Type B pancreatic cell (in vitro differentiated cells): ENCODE measurements at regions not wholly inside any gene's neighbourhood (a gene's known extent, or its start where the extent isn't known, plus 50 kb on each side); places are given as distances from the start of the nearest gene placed in this dataset.
A peak's percentile ranks its signal among the peaks of the same experiment; 100 is the strongest.
"Not testable (repeated sequence)": the region's sequence is repeated elsewhere in the genome, so short reads cannot be mapped to it uniquely, and the experiment has no call there.

Source experiments
- DNase-seq: peaks from one replicate; pipeline ENCODE4 v3.0.0; 2021; ENCODE audit warnings: mixed read lengths; ENCODE audit not compliant: unreplicated experiment; ENCODE audit errors: extremely low spot score
- H3K27ac Mint-ChIP-seq: 2 replicates; pipeline ENCODE4 v1.8.0; 2021; ENCODE audit warnings: mild to moderate bottlenecking, mixed read lengths
- H3K27me3 Mint-ChIP-seq: 2 replicates; pipeline ENCODE4 v1.8.0; 2021; ENCODE audit warnings: mixed read lengths
- H3K36me3 Mint-ChIP-seq: 2 replicates; pipeline ENCODE4 v1.8.0; 2021; ENCODE audit warnings: mixed read lengths
- H3K4me1 Mint-ChIP-seq: one replicate; pipeline ENCODE4 v1.8.0; 2021; ENCODE audit warnings: mixed read lengths; ENCODE audit not compliant: unreplicated experiment
- H3K4me3 Mint-ChIP-seq: 2 replicates; pipeline ENCODE4 v1.8.0; 2021; ENCODE audit warnings: mild to moderate bottlenecking, mixed read lengths
- H3K9me3 Mint-ChIP-seq: 2 replicates; pipeline ENCODE4 v1.8.0; 2021; ENCODE audit warnings: mixed read lengths
- CTCF ChIP-seq: fragments of 200-600 bp; sonication (generic); conservative IDR thresholded peaks from 2 replicates; pipeline ENCODE4 v1.5.0; 2021; ENCODE audit warnings: antibody characterized with exemption, mild to moderate bottlenecking

- H3K36me3 Mint-ChIP-seq, result no peaks in the 10 kb centered on the region
- H3K27me3 Mint-ChIP-seq, result no peaks in the 10 kb centered on the region
- no peaks in the 10 kb centered on the region for H3K9me3 Mint-ChIP-seq
- peak; percentile 91 for DNase-seq
- peak overlapping the region; percentile 97 for H3K27ac Mint-ChIP-seq
- peak; percentile 92 for TF ChIP-seq CTCF
- H3K4me3 Mint-ChIP-seq, result peak overlapping the region; percentile 98
- peaks cover 21% of the 10 kb centered on the region for H3K4me1 Mint-ChIP-seq
Observed at GRCh38 chr13:21297914-21298831, 121.7 kb downstream of the MRPL57 start.

DNA sequence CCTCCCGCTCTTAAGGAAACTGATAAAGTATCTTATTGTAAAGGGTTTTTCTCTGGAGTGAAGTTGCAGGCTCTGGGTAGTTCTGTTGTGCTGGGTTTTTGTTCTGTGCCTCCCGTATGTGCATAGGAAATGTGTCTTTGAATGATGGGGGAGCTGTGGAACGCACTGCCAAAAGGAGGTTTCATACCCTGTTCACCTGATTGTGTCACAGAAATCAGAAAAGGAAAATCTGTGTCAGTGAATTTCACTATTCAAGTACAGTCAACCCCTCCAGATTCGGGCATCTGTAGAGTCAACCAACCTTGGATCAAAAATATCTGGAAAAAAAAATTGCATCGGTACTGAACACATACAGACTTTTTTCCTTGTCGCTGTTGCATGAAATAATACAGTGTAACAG lies 127.8 kb downstream of the MRPL57 start:
- H3K9me3 Mint-ChIP-seq, result no peaks in the 10 kb centered on the region
- peaks cover 10% of the 10 kb centered on the region for H3K4me1 Mint-ChIP-seq
- no peaks in the 10 kb centered on the region for H3K27me3 Mint-ChIP-seq
- no peak overlapping the region for H3K4me3 Mint-ChIP-seq
- DNase-seq, result no peak
- TF ChIP-seq CTCF, result no peak
- H3K27ac Mint-ChIP-seq, result no peak overlapping the region
- no peaks in the 10 kb centered on the region for H3K36me3 Mint-ChIP-seq

- H3K27ac Mint-ChIP-seq, H3K9me3 Mint-ChIP-seq, H3K4me1 Mint-ChIP-seq, H3K4me3 Mint-ChIP-seq, H3K36me3 Mint-ChIP-seq, DNase-seq, H3K27me3 Mint-ChIP-seq: not testable (repeated sequence)
Observed at GRCh38 chr13:21306300-21307073, 130.0 kb downstream of the MRPL57 start.

- H3K27ac Mint-ChIP-seq, DNase-seq, H3K4me3 Mint-ChIP-seq, H3K9me3 Mint-ChIP-seq, H3K36me3 Mint-ChIP-seq, H3K4me1 Mint-ChIP-seq, H3K27me3 Mint-ChIP-seq: not testable (repeated sequence)
Observed at GRCh38 chr13:21307158-21307557, 130.7 kb downstream of the MRPL57 start.

GRCh38 chr13:21308906-21309305 lies 132.4 kb downstream of the MRPL57 start:
- no peaks in the 10 kb centered on the region for H3K36me3 Mint-ChIP-seq

More at GRCh38 chr13:21308906-21309305, 132.4 kb downstream of the MRPL57 start:
- H3K4me3 Mint-ChIP-seq, result no peak overlapping the region
- no peak for DNase-seq
- no peaks in the 10 kb centered on the region for H3K27me3 Mint-ChIP-seq
- TF ChIP-seq CTCF, result no peak
- no peaks in the 10 kb centered on the region for H3K9me3 Mint-ChIP-seq
- H3K4me1 Mint-ChIP-seq, result no peaks in the 10 kb centered on the region
- no peak overlapping the region for H3K27ac Mint-ChIP-seq
